GM18508 (cell line): ENCODE measurements at regions not wholly inside any gene's neighbourhood (a gene's known extent, or its start where the extent isn't known, plus 50 kb on each side); places are given as distances from the start of the nearest gene placed in this dataset.

ENCODE experiments used
- ATAC-seq: cut with Tn5 transposase; IDR thresholded peaks from one replicate; pipeline ENCODE4 v1.9.1; 2021; ENCODE audit warnings: moderate number of reproducible peaks; ENCODE audit not compliant: insufficient read depth, unreplicated experiment

DNA sequence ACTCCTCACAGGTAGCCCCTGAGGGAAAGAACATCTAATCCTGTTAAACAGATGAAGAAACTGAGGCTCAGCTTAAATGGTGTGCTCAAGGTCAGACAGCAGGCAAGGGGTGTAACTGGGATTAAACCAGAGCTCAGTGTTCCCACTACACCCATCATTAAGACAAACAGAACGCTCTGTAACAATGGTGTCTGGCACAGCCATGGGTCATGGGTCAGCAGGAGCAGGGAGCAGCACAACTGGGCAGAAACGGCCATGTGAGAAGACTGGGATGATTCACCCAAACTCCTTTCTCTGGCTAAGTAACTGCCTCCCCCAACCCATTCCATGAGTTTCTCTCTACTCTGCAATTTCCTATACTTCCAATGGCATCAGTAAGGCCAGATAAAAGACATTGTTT, 85.5 kb upstream of the PDE1C start:
- ATAC-seq = no peak

DNA sequence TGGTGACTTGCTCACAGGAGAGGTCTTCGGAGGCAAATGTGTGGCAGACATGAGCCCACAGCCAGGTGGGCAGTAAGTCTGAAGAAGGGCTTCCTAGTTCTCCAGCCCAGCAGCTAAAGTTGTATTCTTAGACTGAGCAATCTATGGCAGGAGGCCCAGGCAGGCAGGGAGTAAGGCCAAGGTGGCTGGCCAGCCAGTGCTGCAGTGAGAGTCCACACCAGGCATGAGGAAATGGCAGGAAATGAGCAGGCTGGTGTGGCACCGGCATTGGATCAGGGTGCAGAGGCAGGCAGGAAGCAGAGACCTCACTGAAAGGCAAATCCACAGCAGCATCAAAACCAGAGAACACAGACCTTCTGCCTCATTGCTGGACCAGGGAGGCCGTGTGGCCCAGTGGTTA, 84.6 kb upstream of the PDE1C start:
- no peak for ATAC-seq

DNA sequence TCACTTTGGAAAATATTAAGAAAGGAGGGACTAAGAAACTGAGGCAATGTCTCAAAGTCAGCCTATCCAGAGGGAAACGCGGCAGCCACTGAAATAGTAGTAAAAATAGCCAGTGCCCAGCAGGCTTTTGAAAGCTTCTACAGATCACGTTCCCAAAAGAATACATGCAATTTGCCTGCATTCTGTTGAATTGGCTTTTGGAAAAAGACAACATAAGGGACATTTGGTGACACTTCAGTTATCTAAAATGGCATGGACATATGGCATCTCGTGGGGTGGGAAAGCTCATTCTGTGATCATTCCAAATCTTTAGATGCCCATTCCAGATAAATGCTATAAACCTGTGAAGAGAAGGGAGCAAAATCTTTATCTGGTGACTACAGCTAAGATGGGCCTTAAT, 82.8 kb upstream of the PDE1C start:
- no peak for ATAC-seq

DNA sequence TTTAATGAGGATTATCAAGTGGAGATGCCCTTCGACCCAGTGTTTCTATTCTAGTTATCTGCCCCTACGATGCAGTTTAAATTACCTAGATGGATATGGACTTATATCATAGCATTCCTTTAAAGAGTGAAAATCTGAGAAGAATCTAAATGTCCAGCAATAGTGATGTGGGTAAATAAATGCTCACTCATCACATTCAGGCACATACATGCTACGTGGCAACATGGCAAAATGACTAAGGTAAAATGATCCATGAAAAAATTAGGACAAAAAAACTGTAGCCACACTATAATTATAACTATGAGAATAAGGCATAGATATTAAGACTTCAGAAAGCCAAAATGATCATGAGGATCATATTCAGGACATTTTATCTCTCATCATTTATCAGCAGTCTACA, 82.4 kb upstream of the PDE1C start:
- no peak for ATAC-seq

DNA sequence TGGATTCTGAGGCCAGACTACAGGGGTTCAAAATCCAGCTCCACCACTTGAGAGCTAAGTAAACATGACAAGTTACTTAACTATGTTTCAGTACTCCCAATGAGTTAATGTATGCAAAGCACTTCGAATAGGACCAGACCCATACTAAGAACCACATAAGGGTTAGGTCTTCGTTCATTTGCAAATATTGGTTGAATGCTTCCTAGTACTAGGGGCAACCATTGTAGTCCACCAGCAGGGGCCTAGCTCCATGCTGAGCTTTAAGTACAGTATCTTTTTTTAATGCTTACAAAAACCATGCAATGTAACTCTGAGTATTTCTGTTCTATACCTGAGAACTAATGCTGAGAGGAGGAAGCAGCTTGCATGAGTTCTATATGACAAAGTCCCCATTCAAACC, 80.4 kb upstream of the PDE1C start:
- ATAC-seq = no peak

DNA sequence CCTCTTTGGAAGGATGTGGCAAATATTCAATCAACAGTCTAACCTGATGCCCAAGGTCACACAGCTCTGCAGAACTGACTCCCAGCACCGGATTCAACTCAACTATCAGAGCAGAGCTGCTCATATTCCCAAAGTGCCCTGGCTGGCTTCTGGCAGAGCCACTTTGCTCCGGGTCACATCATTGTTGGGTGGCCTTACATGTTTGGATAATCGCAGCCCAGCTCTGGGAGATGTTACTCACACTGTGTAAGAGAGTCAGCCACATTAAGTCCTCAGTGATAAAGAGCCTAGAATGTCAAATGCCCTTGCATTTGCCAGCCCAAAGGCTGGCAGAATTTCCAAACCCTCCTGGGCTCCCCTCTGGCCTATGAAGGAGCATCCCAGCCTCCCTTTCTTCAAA, 79.8 kb upstream of the PDE1C start:
- ATAC-seq = no peak

DNA sequence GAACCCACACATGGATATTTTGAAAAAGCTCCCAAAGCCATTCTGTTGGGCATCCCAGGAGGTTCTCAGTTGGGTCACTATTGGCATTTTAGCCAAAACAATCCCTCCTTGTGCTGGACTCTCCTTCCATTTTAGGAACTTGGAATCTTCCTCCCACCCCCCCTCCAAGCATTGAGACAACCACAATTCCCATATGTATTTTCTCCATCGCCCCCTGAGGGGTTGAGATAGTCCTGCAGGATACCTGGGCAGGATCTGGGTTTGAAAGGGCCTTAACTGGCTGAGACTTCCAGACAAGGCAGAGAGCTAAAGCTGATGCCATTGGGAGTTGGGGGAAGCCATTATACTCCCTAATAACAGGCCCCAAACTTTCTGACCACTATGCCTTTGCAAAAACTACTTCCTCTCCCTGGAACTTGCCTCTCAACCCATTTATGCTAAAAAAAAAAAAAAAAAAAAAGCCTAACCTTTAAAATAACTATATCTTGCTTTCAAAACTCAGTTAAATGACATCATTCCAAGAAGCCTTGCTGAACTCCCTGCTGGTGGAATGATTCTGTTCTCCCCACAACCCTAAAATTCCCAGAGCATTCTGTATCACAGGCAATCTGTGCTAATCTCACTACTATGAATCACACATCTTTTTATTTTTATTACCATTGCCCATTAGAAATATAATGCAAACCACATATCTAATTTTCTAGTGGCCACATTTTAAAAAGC, 77.5 kb upstream of the PDE1C start:
- ATAC-seq = no peak

DNA sequence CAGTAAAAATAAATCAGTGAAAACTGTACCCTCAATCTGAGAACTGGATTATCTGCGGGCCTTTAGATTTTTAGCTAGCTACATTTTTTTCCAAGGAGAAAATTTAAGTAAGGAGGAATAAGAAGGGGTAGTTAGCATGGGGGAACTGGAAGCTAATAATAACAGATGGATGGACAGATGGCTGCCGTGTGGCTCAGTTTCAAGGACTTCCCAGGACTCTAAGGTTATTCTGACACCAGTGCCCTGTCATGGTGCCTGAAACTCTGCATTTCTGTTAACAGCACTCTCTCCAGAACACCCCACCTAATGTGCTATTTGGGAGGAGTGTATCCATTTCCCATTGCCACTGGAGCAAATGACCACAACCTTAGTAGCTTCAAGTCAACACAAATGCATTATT, 75.7 kb upstream of the PDE1C start:
- ATAC-seq = no peak

DNA sequence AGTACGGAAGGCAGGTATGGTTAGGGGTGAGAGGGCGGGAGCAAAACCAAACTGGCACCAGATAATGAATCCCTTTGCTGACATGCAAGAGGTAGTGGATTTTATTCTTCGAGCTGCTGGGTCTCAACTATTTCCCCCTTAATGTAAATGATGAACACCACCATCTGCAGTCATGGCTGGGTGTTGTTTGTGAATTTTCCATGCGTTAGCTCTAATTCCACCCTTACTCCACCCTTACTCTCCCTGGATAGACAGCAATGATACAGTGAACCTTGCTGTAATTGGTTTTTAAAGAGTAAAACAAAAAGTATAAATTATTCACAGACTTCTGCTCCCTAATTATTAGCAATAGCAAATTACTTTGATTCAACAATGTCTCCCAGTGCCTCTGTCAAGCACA, 74.5 kb upstream of the PDE1C start:
- no peak for ATAC-seq

DNA sequence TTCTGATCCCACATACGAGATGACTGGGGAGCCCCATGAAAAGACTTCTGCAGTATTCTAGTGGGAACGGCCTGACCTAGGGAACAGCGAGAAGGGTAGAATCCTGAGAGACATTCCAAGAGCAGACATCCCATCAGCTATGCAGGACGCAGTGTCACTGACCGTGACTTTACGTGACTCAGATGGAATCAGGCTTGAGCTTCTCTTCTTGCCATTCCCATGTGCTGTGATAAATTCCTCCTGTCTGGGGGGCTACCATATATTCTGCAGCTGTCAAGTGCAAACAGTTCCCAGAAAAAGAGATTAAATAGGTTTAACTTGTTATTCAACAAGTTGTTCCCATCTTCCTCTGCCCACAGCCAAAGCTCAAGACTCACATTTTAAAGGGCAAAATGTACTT, 73.1 kb upstream of the PDE1C start:
- no peak for ATAC-seq

DNA sequence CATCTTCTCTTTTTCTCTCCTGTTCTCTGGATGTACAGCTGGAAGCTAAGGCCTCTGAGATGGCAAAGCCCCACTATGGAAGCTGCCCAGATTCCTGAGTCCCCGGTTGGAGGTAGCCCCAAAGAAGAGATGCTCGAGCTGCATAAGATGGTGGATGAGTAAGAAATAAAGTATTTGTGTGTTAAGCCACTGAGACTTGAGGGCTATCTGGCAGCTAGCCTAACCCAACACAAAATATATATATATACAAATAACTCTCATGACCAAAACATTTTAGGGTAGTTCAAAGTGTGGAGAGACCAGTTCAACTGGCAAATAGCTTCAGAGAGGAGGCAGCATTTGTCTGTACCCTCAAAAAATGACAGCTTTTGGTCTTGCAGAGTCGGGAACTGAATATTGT, 72.4 kb upstream of the PDE1C start:
- no peak for ATAC-seq

DNA sequence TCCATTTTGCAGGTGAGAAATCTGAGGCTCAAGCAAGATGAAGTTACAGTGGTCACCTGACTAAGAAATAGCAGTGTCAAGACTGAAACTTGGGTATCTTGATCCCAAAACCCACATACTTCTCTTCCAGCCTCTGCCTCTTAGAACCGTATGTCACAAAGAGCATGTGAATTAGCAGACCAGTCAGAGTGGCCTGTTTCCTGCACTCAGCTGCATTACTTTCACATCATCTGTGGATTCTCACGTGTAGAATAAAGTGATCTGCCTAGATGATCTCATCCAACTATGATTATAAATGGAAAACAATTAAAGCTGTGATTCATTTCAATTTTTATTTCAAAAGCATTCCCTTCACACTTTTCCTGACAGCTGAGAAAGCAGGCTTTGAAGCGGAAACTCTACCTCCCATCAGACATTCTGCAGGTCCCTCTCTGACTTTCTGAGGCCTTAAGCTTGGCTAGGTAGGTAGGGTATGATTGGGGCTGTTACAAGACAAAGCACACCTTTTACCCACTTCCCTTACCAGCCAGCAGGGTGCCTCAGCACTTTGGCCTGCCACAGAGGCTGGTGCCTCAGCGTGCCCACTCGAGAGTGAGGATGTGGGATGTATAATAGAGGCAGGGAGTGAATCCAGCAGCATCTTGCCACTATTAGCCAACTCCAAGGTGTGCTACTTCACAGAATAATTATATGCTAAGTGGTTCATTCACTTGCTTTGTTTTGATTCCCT, 70.2 kb upstream of the PDE1C start:
- no peak for ATAC-seq

DNA sequence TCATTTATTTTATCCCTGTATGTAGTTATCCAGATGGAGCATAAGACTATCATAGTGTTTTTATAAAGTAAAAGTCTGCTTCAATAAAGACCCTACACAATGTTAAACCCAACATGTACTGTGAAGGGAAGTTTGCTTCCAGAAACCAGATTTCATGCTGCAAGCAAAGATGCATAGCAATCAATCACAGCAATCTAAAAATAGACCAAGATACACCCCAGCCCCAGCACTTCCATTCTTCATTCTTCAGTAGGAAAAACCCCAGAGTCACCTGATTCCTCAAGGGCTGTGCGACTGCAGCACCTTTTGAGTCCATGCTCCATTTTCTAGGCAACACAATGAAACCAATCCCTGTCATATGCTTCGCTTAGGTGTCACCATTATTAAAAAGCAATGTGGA, 66.9 kb upstream of the PDE1C start:
- ATAC-seq = no peak

DNA sequence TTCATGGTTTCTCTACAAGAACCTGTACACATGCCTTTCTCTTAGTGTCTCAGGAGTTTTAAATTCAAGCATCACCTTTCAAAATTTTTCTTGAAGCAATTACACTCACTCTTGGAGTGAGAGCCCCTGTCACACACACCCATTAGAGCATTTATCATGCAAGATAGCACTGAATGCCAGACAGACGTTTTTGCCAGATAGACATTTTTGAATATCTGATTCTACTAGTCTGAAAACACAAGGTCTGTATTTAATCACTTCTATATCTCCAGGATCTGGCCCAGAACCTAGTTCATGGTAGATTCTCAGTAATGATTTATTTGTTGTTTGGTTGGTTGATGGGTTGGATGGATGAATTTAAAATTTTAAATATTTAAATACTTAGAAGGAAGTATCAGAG, 60.9 kb upstream of the PDE1C start:
- no peak for ATAC-seq

DNA sequence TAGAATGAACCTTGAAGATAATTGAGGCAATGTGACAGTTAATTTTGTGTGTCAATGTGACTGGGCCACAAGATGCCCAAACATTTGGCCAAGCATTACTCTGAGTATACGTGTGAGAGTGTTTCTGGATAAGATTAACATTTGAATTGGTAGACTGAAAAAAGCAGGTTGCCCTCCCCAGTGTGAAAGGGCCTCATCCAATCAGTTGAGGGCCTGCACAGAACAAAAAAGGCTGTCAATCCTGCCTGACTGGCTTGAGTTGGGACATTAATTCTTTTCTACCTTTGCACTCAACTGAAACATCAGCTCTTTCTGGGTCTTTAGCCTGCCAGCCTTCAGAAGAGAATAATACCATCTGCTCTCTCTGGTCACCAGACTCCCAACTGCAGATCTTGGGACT, 56.6 kb upstream of the PDE1C start:
- ATAC-seq = no peak
